WTC11 (cell line): ENCODE measurements at regions not wholly inside any gene's neighbourhood (a gene's known extent, or its start where the extent isn't known, plus 50 kb on each side); places are given as distances from the start of the nearest gene placed in this dataset.

Experiments used
- ATF1 ChIP-seq: sonication (generic); formaldehyde crosslinking; IDR thresholded peaks from 2 replicates; pipeline ENCODE4 v1.8.1; 2023; ENCODE audit warnings: mild to moderate bottlenecking, moderate library complexity, missing genetic modification reagents
- ATF6 ChIP-seq: sonication (generic); formaldehyde crosslinking; IDR thresholded peaks from 2 replicates; pipeline ENCODE4 v1.8.1; 2023; ENCODE audit warnings: mild to moderate bottlenecking, missing genetic modification reagents
- CTCF ChIP-seq: fragments of 200-600 bp; IDR thresholded peaks from 2 replicates; pipeline ENCODE4 v1.8.0; 2022; ENCODE audit warnings: antibody characterized with exemption
- E2F4 ChIP-seq: sonication (generic); formaldehyde crosslinking; IDR thresholded peaks from 2 replicates; pipeline ENCODE4 v1.8.1; 2022; ENCODE audit warnings: low read depth, mild to moderate bottlenecking, moderate library complexity, missing genetic modification reagents, borderline replicate concordance
- FOXP4 ChIP-seq: sonication (generic); formaldehyde crosslinking; IDR thresholded peaks from 2 replicates; pipeline ENCODE4 v1.8.0; 2022; ENCODE audit warnings: mild to moderate bottlenecking, missing genetic modification reagents
- SP1 ChIP-seq: sonication (generic); formaldehyde crosslinking; conservative IDR thresholded peaks from 2 replicates; pipeline ENCODE4 v1.8.1; 2022; ENCODE audit warnings: missing genetic modification reagents
- TEAD4 ChIP-seq: sonication (generic); formaldehyde crosslinking; IDR thresholded peaks from 2 replicates; pipeline ENCODE4 v1.8.0; 2022; ENCODE audit warnings: mild to moderate bottlenecking, missing genetic modification reagents
- ZBTB43 ChIP-seq: sonication (generic); formaldehyde crosslinking; IDR thresholded peaks from 2 replicates; pipeline ENCODE4 v1.8.1; 2023; ENCODE audit warnings: mild to moderate bottlenecking, missing genetic modification reagents
- ZNF317 ChIP-seq: sonication (generic); formaldehyde crosslinking; IDR thresholded peaks from 2 replicates; pipeline ENCODE4 v1.8.1; 2023; ENCODE audit warnings: low read depth, mild to moderate bottlenecking, moderate library complexity, missing genetic modification reagents, borderline replicate concordance
- ZNF416 ChIP-seq: fragments of 250-450 bp; sonication (Bioruptor Pico); IDR thresholded peaks from 2 replicates; pipeline ENCODE4 v1.9.0; 2021; ENCODE audit warnings: mild to moderate bottlenecking, inconsistent platforms
- TF ChIP-seq, protein P1 (sequence below): sonication (generic); formaldehyde crosslinking; IDR thresholded peaks from 2 replicates; pipeline ENCODE4 v1.8.0; 2023; ENCODE audit warnings: missing genetic modification reagents, mild to moderate bottlenecking, borderline replicate concordance
- TF ChIP-seq, protein P2 (sequence below): sonication (generic); formaldehyde crosslinking; IDR thresholded peaks from 2 replicates; pipeline ENCODE4 v1.8.1; 2023; ENCODE audit warnings: mild to moderate bottlenecking, moderate library complexity, missing genetic modification reagents
- TF ChIP-seq, protein P3 (sequence below): sonication (generic); formaldehyde crosslinking; IDR thresholded peaks from 2 replicates; pipeline ENCODE4 v1.8.1; 2023; ENCODE audit warnings: mild to moderate bottlenecking, missing genetic modification reagents, moderate library complexity
- TF ChIP-seq, protein P4 (sequence below): sonication (generic); formaldehyde crosslinking; IDR thresholded peaks from 2 replicates; pipeline ENCODE4 v1.8.1; 2023; ENCODE audit warnings: mild to moderate bottlenecking, missing genetic modification reagents, moderate library complexity

GRCh38 chr4:54840430-54840829 is 182.7 kb downstream of the KIT start:
- TF ChIP-seq ZNF416 (no peak), ATF6 (CRISPR knock-in tag) (no peak), ZBTB43 (CRISPR knock-in tag) (no peak), CTCF (no peak), TEAD4 (CRISPR knock-in tag) (no peak), ATF1 (no peak), E2F4 (CRISPR knock-in tag) (no peak), SP1 (CRISPR knock-in tag) (no peak), ZNF317 (CRISPR knock-in tag) (no peak), FOXP4 (CRISPR knock-in tag) (no peak)
- TF ChIP-seq, protein P1, sequence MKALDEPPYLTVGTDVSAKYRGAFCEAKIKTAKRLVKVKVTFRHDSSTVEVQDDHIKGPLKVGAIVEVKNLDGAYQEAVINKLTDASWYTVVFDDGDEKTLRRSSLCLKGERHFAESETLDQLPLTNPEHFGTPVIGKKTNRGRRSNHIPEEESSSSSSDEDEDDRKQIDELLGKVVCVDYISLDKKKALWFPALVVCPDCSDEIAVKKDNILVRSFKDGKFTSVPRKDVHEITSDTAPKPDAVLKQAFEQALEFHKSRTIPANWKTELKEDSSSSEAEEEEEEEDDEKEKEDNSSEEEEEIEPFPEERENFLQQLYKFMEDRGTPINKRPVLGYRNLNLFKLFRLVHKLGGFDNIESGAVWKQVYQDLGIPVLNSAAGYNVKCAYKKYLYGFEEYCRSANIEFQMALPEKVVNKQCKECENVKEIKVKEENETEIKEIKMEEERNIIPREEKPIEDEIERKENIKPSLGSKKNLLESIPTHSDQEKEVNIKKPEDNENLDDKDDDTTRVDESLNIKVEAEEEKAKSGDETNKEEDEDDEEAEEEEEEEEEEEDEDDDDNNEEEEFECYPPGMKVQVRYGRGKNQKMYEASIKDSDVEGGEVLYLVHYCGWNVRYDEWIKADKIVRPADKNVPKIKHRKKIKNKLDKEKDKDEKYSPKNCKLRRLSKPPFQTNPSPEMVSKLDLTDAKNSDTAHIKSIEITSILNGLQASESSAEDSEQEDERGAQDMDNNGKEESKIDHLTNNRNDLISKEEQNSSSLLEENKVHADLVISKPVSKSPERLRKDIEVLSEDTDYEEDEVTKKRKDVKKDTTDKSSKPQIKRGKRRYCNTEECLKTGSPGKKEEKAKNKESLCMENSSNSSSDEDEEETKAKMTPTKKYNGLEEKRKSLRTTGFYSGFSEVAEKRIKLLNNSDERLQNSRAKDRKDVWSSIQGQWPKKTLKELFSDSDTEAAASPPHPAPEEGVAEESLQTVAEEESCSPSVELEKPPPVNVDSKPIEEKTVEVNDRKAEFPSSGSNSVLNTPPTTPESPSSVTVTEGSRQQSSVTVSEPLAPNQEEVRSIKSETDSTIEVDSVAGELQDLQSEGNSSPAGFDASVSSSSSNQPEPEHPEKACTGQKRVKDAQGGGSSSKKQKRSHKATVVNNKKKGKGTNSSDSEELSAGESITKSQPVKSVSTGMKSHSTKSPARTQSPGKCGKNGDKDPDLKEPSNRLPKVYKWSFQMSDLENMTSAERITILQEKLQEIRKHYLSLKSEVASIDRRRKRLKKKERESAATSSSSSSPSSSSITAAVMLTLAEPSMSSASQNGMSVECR (CRISPR knock-in tag) = no peak
- TF ChIP-seq, protein P2, sequence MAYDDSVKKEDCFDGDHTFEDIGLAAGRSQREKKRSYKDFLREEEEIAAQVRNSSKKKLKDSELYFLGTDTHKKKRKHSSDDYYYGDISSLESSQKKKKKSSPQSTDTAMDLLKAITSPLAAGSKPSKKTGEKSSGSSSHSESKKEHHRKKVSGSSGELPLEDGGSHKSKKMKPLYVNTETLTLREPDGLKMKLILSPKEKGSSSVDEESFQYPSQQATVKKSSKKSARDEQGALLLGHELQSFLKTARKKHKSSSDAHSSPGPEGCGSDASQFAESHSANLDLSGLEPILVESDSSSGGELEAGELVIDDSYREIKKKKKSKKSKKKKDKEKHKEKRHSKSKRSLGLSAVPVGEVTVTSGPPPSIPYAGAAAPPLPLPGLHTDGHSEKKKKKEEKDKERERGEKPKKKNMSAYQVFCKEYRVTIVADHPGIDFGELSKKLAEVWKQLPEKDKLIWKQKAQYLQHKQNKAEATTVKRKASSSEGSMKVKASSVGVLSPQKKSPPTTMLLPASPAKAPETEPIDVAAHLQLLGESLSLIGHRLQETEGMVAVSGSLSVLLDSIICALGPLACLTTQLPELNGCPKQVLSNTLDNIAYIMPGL (CRISPR knock-in tag) = no peak
- TF ChIP-seq, protein P3, sequence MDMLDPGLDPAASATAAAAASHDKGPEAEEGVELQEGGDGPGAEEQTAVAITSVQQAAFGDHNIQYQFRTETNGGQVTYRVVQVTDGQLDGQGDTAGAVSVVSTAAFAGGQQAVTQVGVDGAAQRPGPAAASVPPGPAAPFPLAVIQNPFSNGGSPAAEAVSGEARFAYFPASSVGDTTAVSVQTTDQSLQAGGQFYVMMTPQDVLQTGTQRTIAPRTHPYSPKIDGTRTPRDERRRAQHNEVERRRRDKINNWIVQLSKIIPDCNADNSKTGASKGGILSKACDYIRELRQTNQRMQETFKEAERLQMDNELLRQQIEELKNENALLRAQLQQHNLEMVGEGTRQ (CRISPR knock-in tag) = no peak
- TF ChIP-seq, protein P4, sequence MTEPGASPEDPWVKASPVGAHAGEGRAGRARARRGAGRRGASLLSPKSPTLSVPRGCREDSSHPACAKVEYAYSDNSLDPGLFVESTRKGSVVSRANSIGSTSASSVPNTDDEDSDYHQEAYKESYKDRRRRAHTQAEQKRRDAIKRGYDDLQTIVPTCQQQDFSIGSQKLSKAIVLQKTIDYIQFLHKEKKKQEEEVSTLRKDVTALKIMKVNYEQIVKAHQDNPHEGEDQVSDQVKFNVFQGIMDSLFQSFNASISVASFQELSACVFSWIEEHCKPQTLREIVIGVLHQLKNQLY (CRISPR knock-in tag) = no peak
